GM19463 (cell line): ENCODE measurements at regions not wholly inside any gene's neighbourhood (a gene's known extent, or its start where the extent isn't known, plus 50 kb on each side); places are given as distances from the start of the nearest gene placed in this dataset.

Experiments
- ATAC-seq: cut with Tn5 transposase; IDR thresholded peaks from one replicate; pipeline ENCODE4 v1.9.1; 2021; ENCODE audit warnings: mild to moderate bottlenecking, moderate library complexity; ENCODE audit not compliant: unreplicated experiment

- ATAC-seq, result no peak
These were observed 513.2 kb upstream of the GOLIM4 start for GRCh38 chr3:168608926-168609325.

GRCh38 chr3:168604767-168605166 lies 509.0 kb upstream of the GOLIM4 start:
- no peak for ATAC-seq

- no peak for ATAC-seq
These were observed 502.5 kb upstream of the GOLIM4 start for GRCh38 chr3:168598250-168598649.

GRCh38 chr3:168596175-168596823 lies 500.6 kb upstream of the GOLIM4 start:
- ATAC-seq, result no peak

GRCh38 chr3:168591587-168591986 lies 495.9 kb upstream of the GOLIM4 start:
- ATAC-seq, result no peak

GRCh38 chr3:168589376-168589775 lies 493.7 kb upstream of the GOLIM4 start:
- no peak for ATAC-seq

- peak; percentile 64 for ATAC-seq
These were observed 489.8 kb upstream of the GOLIM4 start for GRCh38 chr3:168585544-168585943.

GRCh38 chr3:168583977-168584376 lies 488.3 kb upstream of the GOLIM4 start:
- no peak for ATAC-seq

GRCh38 chr3:168582503-168582902 lies 486.8 kb upstream of the GOLIM4 start:
- ATAC-seq, result no peak

GRCh38 chr3:168581771-168582225 lies 486.1 kb upstream of the GOLIM4 start:
- peak; percentile 59 for ATAC-seq

GRCh38 chr3:168579010-168579409 lies 483.3 kb upstream of the GOLIM4 start:
- ATAC-seq, result no peak

- no peak for ATAC-seq
These were observed 480.0 kb upstream of the GOLIM4 start for GRCh38 chr3:168575750-168576149.

- ATAC-seq, result peak; percentile 83
These were observed 478.9 kb upstream of the GOLIM4 start for GRCh38 chr3:168574455-168575158.

- ATAC-seq, result no peak
These were observed 474.9 kb upstream of the GOLIM4 start for GRCh38 chr3:168570404-168571155.

- ATAC-seq, result peak; percentile 65
These were observed 463.1 kb upstream of the GOLIM4 start for GRCh38 chr3:168558728-168559411.

GRCh38 chr3:168552251-168552650 lies 456.5 kb upstream of the GOLIM4 start:
- no peak for ATAC-seq

- no peak for ATAC-seq
These were observed 453.0 kb upstream of the GOLIM4 start for GRCh38 chr3:168548719-168549118.

GRCh38 chr3:168546707-168547106 lies 451.0 kb upstream of the GOLIM4 start:
- no peak for ATAC-seq

GRCh38 chr3:168545591-168545990 lies 449.9 kb upstream of the GOLIM4 start:
- ATAC-seq, result no peak

GRCh38 chr3:168544097-168544957 lies 448.6 kb upstream of the GOLIM4 start:
- no peak for ATAC-seq
